GM12864 (cell line): ENCODE measurements at regions not wholly inside any gene's neighbourhood (a gene's known extent, or its start where the extent isn't known, plus 50 kb on each side); places are given as distances from the start of the nearest gene placed in this dataset.
"Not testable (repeated sequence)": the region's sequence is repeated elsewhere in the genome, so short reads cannot be mapped to it uniquely, and the experiment has no call there.

Experiments used
- DNase-seq: peaks from one replicate; pipeline ENCODE4 v3.0.0-alpha.2; 2011; ENCODE audit warnings: low read depth
- H3K4me3 ChIP-seq: 2 replicates; pipeline ENCODE4 v1.5.1; 2011; ENCODE audit warnings: mild to moderate bottlenecking, low read depth, low read length, control low read depth
- TF ChIP-seq, protein P1 (sequence below): IDR thresholded peaks from 2 replicates; pipeline ENCODE4 v1.5.1; 2011; ENCODE audit warnings: low read depth, mild to moderate bottlenecking, moderate library complexity, low read length, control low read depth, inconsistent platforms; ENCODE audit errors: missing control alignments

DNA sequence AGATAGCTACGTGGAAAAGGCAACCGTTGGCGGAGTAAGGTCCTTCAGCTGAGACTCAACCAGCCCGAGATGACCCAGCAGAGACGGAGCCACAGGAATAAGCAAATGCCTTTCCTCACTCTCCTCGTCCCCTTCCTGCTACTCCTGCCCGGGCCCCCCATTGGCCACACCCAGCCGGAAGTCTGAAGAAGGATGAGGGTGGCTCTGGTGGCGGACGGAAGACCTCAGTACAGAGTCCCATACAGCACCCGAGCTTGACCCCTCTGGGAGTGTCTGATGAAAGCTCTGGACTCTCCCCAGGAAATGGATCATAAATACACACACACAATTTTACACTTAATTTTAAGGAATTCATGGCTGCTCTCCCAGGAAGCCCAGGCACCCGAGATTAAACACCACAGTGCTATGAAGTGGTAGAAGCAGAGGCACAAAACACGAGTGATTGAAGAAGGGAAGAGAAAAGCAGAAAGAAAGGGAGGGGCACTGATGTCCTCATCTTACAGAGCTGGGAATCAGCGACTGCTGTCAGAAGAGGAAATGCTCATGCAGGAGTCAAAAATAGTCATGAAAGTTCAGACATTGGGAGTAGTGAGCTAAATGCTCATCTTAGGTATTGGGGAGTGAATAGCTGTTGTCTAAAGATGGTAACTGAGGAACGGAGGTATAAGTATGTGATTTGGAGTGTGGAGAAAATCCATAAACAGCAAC is 125.6 kb downstream of the BANF2 start:
- H3K4me3 ChIP-seq = no peak overlapping the region
- TF ChIP-seq, protein P1, sequence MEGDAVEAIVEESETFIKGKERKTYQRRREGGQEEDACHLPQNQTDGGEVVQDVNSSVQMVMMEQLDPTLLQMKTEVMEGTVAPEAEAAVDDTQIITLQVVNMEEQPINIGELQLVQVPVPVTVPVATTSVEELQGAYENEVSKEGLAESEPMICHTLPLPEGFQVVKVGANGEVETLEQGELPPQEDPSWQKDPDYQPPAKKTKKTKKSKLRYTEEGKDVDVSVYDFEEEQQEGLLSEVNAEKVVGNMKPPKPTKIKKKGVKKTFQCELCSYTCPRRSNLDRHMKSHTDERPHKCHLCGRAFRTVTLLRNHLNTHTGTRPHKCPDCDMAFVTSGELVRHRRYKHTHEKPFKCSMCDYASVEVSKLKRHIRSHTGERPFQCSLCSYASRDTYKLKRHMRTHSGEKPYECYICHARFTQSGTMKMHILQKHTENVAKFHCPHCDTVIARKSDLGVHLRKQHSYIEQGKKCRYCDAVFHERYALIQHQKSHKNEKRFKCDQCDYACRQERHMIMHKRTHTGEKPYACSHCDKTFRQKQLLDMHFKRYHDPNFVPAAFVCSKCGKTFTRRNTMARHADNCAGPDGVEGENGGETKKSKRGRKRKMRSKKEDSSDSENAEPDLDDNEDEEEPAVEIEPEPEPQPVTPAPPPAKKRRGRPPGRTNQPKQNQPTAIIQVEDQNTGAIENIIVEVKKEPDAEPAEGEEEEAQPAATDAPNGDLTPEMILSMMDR = no peak
- no peak for DNase-seq

DNA sequence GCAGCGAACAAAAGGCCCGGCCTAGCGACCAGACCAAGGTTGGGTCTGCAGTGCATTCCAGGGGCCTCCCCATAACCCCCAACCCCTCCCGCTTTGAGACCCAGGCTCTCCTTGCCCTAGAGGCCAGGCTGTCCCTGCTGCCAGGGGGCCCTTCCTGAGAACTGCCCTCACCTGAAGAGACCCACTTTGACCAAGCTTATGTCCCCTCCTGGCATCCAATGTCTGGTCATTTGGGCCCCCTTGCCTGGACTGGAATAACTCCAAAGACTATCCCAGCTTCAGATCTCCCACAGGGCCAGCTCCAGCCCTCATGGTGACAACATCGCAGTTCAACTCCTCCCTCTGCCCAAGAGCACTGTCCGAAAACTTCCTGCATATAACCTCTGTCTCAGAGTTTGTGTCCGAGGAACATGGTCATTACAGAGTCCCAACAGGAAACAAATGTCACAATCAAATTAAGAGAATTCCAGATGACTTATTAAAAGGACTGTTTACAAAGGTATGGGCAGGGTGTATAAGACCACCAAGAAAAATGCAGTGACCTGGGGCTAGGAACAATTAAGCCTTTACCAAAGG is 125.0 kb downstream of the BANF2 start:
- TF ChIP-seq, protein P1 = no peak
- DNase-seq = no peak
- no peak overlapping the region for H3K4me3 ChIP-seq

DNA sequence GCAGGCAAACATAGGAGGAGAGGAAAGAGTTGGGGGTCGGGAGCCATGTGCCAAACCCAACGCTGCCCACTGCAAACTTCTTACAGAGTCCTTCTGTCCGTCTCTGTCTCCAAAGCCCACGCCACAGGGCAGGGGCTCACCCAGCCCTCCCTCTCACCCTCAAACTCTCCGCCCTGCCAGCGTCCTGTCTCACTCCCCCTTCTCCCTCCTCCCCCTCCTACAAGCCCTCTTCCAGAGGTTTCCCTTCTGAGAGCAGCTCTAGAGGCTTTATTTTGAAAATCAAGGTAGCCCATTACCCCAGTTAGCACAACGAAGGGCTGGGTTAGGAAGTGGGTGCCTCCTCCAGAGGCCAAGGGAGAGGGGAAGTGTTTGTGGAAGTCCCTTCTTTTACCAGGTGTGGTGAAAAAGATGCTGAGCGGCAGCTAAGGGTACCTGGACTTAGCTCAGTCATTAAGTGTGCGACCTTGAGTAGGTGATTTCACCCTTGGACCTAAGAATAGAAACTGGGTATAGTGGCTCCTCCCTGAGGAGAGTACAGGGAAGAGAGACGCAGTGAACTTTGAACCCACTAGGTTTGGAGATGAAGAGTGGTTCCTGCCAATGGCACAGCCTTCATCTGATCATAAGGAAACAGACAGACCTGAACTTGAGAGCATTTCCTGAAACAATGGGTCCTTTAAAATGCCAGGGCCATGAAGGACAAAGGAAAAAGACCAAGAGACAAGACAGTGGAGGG is 123.8 kb downstream of the BANF2 start:
- DNase-seq = no peak

DNA sequence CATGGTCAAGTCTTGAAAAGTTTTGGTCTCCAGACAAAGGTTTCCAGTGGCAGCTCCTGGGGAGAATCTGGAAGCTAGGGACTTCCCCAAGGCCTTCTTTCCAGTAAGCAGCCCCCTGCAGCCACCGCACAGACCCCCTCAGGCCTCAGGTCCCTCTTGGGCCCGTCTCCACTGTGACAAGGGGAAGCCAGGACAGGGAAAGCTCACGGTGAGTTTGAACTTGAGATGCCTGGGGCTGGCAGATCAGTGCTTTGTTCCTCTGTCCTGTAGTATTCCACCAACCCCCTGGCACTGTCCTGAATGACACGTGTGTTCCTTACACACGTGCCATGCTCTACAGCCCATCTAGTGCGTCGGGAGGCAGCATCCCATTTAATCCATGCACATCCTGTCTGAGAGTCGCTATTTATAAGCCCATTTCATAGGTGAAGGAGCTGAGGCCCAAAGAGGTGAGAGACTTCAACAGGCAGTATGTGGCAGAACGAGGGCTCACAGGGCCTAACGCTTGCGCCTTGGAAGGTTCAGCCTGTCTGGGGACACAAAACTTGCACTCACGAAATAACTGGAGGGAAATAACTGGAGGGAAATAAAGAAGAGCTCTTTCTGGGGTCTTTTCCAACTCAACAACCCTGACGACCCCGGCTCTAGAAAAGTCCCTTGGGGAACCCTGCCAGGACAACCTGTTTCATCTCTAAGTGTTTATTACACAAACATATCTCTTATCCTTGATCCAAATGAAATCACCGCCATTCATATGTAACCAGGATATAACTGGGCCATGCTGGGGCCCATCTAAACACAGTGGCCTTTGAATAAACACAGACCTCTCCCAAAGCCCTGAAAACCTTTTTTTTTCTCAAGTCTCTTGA is 123.0 kb downstream of the BANF2 start:
- no peak overlapping the region for H3K4me3 ChIP-seq
- TF ChIP-seq, protein P1 = no peak
- DNase-seq = no peak

More for the DNA sequence above, 123.8 kb downstream of the BANF2 start:
- no peak overlapping the region for H3K4me3 ChIP-seq
- TF ChIP-seq, protein P1 = no peak

DNA sequence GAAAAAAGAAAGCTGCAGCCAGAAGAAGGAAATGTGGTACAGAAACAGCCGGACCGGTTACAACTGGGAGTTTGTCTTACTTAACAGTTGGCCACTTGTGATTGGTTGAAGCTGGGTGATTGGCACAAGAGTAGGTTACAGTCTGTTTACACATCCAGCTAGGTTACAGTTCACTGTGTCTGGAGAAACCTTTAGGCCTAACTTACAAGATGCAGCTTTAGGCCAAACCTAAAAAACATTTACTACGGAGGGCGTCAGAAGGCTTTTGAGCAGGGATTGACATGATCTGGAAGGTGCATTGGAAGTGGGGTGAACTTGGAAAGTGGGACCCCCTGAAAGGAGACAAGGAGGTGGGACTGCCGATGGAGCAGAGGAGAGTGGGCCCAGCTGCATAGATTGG is 122.3 kb downstream of the BANF2 start:
- peak; percentile 45 for DNase-seq
- TF ChIP-seq, protein P1 = no peak
- H3K4me3 ChIP-seq = no peak overlapping the region

DNA sequence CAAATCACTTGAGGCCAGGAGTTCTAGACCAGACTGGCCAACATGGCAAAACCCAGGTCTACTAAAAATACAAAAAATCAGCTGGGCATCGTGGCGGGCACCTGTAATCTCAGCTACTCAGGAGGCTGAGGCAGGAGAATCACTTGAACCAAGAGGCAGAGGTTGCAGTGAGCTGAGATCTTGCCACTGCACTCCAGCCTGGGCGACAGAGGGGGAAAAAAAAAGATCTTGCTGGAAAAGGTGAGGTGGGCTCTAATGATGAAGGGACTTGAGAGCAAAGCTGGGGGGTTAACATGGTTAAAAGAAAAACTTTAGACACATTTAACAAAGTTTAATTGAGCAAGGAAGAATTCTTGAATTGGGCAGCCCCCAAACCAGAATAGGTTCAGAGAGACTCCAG is 121.8 kb downstream of the BANF2 start:
- H3K4me3 ChIP-seq, DNase-seq: not testable (repeated sequence)
